ENCODE measurements at regions not wholly inside any gene's neighbourhood (a gene's known extent, or its start where the extent isn't known, plus 50 kb on each side); places are given as distances from the start of the nearest gene placed in this dataset.

DNA sequence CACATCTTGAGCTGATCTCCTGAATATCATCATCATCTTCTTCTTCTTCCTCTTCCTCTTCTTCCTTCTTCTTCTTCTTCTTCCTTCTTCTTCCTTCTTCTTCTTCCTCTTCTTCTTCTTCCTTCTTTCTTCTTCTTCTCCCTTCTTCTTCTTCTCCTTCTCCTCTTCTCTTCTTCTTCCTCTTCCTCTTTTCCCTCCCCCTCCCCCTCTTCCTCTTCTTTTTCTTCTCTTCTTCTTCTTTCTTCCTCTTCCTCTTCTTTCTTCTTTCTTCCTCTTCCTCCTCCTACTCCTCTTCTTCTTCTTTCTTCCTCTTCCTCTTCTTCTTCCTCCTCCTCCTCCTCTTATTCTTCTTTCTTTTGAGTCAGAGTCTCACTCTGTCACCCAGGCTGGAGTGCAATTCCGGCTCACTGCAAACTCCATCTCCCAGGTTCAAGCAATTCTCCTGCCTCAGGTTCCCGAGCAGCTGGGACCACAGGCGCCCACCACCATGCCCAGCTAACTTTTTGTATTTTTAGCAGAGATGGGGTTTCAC is 197.9 kb upstream of the NANOGP8 start:
- TF ChIP-seq ZNF384 (IDR thresholded peaks at IDR 0.05) (no peak), CTBP1 (IDR thresholded peaks at IDR 0.05; ENCODE audit: borderline replicate concordance) (no peak), HDGF (IDR thresholded peaks at IDR 0.05; ENCODE audit: borderline replicate concordance) (no peak), SP1 (IDR thresholded peaks at IDR 0.05) (no peak)

Data from HEK293T (cell line).